Hepatocyte (in vitro differentiated cells): ENCODE measurements at regions not wholly inside any gene's neighbourhood (a gene's known extent, or its start where the extent isn't known, plus 50 kb on each side); places are given as distances from the start of the nearest gene placed in this dataset.

Source experiments
- DNase-seq: peaks from one replicate; pipeline ENCODE4 v3.0.0-alpha.2; 2016; ENCODE audit warnings: low spot score
- H2AFZ ChIP-seq: fragments of 200-600 bp; sonication (generic); 2 replicates; pipeline ENCODE4 v1.6.0; 2016; ENCODE audit warnings: antibody characterized with exemption, mild to moderate bottlenecking
- H3K27ac ChIP-seq: fragments of 200-600 bp; sonication (generic); 2 replicates; pipeline ENCODE4 v1.5.1; 2016; ENCODE audit warnings: mild to moderate bottlenecking
- H3K27me3 ChIP-seq: fragments of 200-600 bp; sonication (generic); 2 replicates; pipeline ENCODE4 v1.6.1; 2016
- H3K36me3 ChIP-seq: fragments of 200-600 bp; sonication (generic); replicated peaks from 2 replicates; pipeline ENCODE4 v1.5.1; 2016; ENCODE audit warnings: low read depth; ENCODE audit not compliant: insufficient read depth
- H3K4me1 ChIP-seq: fragments of 200-600 bp; sonication (generic); 2 replicates; pipeline ENCODE4 v1.5.1; 2016; ENCODE audit warnings: mild to moderate bottlenecking, moderate library complexity; ENCODE audit not compliant: insufficient read depth
- H3K4me2 ChIP-seq: fragments of 200-600 bp; sonication (generic); 2 replicates; pipeline ENCODE4 v1.6.0; 2016
- H3K4me3 ChIP-seq: fragments of 200-600 bp; sonication (generic); 2 replicates; pipeline ENCODE4 v1.5.1; 2016; ENCODE audit warnings: mild to moderate bottlenecking
- H3K79me2 ChIP-seq: fragments of 200-600 bp; sonication (generic); 2 replicates; pipeline ENCODE4 v1.6.0; 2017; ENCODE audit warnings: mild to moderate bottlenecking
- H3K9me2 ChIP-seq: fragments of 200-600 bp; sonication (generic); replicated peaks from 2 replicates; pipeline ENCODE4 v1.6.0; 2017; ENCODE audit warnings: mild to moderate bottlenecking; ENCODE audit not compliant: insufficient read depth
- H3K9me3 ChIP-seq: fragments of 200-600 bp; sonication (generic); 2 replicates; pipeline ENCODE4 v1.5.1; 2016; ENCODE audit warnings: low read depth, mild to moderate bottlenecking
- H4K20me1 ChIP-seq: fragments of 200-600 bp; sonication (generic); 2 replicates; pipeline ENCODE4 v1.6.0; 2016; ENCODE audit warnings: mild to moderate bottlenecking; ENCODE audit not compliant: insufficient read depth, poor library complexity, severe bottlenecking
- CTCF ChIP-seq: fragments of 200-600 bp; sonication (generic); IDR thresholded peaks from 2 replicates; pipeline ENCODE4 v1.5.1; 2016; ENCODE audit warnings: antibody characterized with exemption, mild to moderate bottlenecking; ENCODE audit not compliant: poor library complexity
- EZH2 ChIP-seq: fragments of 200-600 bp; sonication (generic); IDR thresholded peaks from 2 replicates; pipeline ENCODE4 v1.6.1; 2016; ENCODE audit warnings: antibody characterized with exemption, mild to moderate bottlenecking, borderline replicate concordance
- EZH2phosphoT487 ChIP-seq: fragments of 200-600 bp; sonication (generic); IDR thresholded peaks from one replicate; pipeline ENCODE4 v1.6.1; 2018; ENCODE audit warnings: antibody characterized with exemption, mild to moderate bottlenecking, low read depth, moderate library complexity; ENCODE audit not compliant: unreplicated experiment, severe bottlenecking
- WGBS: methylation state at CpG from one replicate; pipeline ENCODE4 v1.1.6; 2016; ENCODE audit warnings: low lambda C conversion rate; ENCODE audit errors: missing lambda C conversion rate; 5-methylcytosine and 5-hydroxymethylcytosine counted together

GRCh38 chr4:90074322-90074886, 52.8 kb upstream of the CCSER1 start:
- Histone ChIP-seq H3K36me3 (no peaks in the 10 kb centered on the region), H3K4me1 (no peaks in the 10 kb centered on the region), H3K27me3 (no peaks in the 10 kb centered on the region), H3K4me2 (no peak overlapping the region), H3K27ac (no peak overlapping the region), H3K4me3 (no peak overlapping the region), H3K9me3 (no peaks in the 10 kb centered on the region), H4K20me1 (no peaks in the 10 kb centered on the region), H3K9me2 (no peaks in the 10 kb centered on the region), H2AFZ (no peak overlapping the region), H3K79me2 (no peaks in the 10 kb centered on the region)
- 47% methylated on average over 3 of the region's 3 CpGs for WGBS
- no peak for DNase-seq
- no peak for TF ChIP-seq CTCF
- no peak for TF ChIP-seq EZH2
- TF ChIP-seq EZH2phosphoT487 = no peak
